GM10266 (cell line): ENCODE measurements at regions not wholly inside any gene's neighbourhood (a gene's known extent, or its start where the extent isn't known, plus 50 kb on each side); places are given as distances from the start of the nearest gene placed in this dataset.

ENCODE experiments used
- DNase-seq: peaks from one replicate; pipeline ENCODE4 v3.0.0; 2012; ENCODE audit errors: extremely low spot score
- TF ChIP-seq, protein P1 (sequence below): IDR thresholded peaks from 2 replicates; pipeline ENCODE4 v1.5.1; 2012; ENCODE audit warnings: mild to moderate bottlenecking, low read depth; ENCODE audit not compliant: control insufficient read depth, insufficient read depth; ENCODE audit errors: missing control alignments

DNA sequence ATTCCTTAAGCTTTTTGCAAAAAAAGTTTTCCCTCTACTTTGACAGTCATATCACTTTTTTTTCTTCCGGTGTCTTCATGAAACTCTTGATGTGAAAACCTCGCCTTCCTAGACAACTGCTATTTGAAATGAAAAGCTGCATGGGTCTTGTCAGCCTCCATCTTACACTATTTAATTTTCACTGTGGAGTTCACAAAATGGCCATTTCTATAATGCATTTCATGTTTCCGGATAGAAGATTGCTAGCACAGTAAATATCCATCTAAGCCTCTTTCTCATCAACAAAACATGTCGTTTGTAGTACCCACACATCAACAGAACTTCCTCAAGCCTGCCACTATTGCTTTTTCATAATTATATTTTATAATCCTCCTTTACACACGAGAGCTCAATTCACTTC is 204.9 kb upstream of the ID4 start:
- TF ChIP-seq, protein P1, sequence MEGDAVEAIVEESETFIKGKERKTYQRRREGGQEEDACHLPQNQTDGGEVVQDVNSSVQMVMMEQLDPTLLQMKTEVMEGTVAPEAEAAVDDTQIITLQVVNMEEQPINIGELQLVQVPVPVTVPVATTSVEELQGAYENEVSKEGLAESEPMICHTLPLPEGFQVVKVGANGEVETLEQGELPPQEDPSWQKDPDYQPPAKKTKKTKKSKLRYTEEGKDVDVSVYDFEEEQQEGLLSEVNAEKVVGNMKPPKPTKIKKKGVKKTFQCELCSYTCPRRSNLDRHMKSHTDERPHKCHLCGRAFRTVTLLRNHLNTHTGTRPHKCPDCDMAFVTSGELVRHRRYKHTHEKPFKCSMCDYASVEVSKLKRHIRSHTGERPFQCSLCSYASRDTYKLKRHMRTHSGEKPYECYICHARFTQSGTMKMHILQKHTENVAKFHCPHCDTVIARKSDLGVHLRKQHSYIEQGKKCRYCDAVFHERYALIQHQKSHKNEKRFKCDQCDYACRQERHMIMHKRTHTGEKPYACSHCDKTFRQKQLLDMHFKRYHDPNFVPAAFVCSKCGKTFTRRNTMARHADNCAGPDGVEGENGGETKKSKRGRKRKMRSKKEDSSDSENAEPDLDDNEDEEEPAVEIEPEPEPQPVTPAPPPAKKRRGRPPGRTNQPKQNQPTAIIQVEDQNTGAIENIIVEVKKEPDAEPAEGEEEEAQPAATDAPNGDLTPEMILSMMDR, result no peak

DNA sequence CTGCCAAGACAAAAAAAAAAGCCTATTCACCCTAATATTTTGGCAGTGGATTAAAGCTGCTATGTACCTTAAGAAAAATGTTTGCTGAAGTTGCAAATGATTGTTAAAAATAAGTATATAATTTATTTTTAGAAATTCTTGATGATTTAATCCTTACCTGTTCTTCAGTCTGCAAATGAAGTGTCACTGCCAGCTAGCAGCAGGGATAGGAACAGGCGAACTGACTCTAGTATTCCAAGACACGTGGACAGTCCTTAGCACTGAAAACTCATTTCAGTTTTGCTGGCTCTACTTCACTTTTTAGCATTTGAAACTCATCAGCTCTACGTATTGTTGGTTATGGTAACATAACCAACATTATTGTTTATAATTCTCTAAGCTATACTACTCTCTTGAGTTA is 204.4 kb upstream of the ID4 start:
- TF ChIP-seq, protein P1, result no peak
- no peak for DNase-seq

More for the DNA sequence above, 204.9 kb upstream of the ID4 start:
- no peak for DNase-seq

DNA sequence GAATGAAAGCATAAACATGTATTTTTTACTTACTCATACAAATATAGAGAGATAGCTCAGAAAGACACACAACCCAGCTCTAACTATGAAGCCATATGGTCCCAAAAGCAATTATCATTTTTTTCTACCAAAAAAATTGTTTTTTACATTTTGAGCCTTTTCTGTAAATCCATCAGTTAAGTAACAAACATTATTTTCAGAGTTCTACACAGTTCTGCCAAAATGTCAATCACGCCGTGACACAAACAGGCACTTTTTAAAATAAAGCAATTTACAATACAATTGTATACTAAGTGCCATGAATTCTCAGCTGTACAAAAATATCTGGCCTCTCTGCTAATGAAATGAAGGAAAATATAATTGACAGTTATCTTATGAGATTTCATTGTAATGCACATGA is 201.4 kb upstream of the ID4 start:
- TF ChIP-seq, protein P1, result no peak

DNA sequence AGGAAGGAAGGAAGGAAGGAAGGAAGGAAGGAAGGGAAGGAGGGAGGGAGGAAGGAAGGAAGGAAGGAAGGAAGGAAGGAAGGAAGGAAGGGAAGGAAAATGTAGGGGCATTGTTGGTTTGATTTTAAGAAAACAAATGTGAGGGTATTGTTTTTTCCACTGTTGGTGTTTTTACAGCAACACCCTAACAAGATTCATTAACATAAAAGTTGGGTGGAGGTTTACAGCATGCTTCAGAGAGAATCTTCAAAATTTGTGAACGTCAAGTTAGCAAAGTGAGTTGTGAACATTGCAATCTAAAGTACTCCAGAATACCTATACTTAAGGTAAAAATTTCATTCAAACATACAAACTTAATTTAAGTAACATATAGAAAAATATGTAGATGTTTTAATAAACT is 200.2 kb upstream of the ID4 start:
- TF ChIP-seq, protein P1, result no peak

More for the DNA sequence above, 201.4 kb upstream of the ID4 start:
- DNase-seq, result no peak

DNA sequence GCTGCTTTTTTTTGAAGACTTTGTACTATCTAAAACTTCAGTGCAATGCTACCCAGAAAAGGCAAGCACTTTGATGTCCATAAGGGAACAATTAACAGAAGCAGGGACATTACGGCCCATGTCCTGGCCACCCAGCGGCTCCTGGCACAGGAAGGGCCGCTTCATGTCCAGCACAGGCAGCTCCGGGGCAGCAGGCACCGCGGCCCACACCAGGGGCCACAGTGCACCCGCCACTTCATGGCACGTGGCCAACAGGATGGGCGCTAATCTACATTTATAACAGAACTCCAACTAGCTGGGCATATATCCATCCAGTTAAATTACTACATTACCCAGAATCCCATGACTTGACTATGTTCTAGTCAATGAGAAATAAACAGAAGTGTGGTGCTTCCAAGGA is 198.2 kb upstream of the ID4 start:
- TF ChIP-seq, protein P1, result no peak
- no peak for DNase-seq

More for the DNA sequence above, 200.2 kb upstream of the ID4 start:
- DNase-seq, result no peak

DNA sequence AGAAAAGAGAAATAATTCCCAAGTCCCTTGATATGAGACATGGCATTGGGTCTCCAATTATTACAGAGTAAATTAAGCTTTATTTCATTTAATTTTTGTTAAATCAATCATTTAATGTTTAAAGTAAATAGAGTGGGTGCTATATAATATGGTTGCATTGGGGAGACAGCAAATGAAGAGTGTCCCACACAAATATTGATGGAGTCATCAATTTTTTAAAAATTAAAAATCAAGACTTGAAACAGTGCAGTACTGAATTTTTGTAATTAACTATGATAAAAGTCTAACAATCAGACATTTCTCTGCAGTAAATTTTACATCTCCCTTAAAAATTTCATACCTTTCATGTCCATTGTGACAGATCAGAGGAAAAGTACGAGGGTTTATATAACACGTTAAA is 193.9 kb upstream of the ID4 start:
- no peak for DNase-seq
- TF ChIP-seq, protein P1, result no peak

DNA sequence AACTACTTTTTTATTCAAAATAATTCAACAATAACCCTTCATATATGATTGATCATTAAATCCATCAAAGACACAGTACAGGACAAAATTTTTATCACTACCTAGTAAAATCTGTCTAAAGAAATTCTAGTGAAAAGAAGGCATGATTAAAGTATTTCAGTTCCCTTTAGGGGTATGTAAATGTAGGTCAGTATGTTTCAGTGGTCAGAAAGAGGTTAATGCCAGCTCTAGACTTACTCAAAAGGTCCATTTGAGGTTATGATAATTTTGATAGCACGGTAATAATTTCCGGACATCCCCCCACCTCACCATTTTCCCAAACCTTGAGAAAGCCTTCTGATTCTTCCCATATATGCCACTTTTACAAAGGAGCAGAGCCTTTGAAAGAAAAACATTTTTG is 193.5 kb upstream of the ID4 start:
- DNase-seq, result no peak
- TF ChIP-seq, protein P1, result no peak

DNA sequence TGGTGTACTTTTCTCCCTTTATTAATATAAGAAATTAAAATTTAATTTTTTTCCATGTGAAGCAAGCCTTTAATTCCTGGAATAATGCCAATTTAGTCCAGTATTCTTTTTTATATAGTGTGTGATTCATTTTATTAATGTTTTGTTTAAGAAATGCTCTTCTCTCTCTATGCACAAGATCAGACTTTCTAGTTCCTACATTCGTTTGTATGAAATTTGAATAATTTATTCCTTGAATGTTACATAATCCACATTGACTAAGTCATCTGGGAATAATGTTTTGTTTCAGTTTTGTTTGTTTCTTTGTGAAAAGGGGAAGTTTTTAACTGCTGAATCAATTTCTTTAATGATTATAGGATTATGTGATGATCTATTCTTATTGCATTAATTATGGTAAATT is 181.4 kb upstream of the ID4 start:
- DNase-seq, result no peak
- TF ChIP-seq, protein P1, result no peak
